DND-41 (cell line): ENCODE measurements at regions not wholly inside any gene's neighbourhood (a gene's known extent, or its start where the extent isn't known, plus 50 kb on each side); places are given as distances from the start of the nearest gene placed in this dataset.

Source experiments
- EZH2 ChIP-seq: IDR thresholded peaks from 3 replicates; pipeline ENCODE4 v1.6.1; 2012; ENCODE audit warnings: borderline replicate concordance, low read depth, mild to moderate bottlenecking, moderate library complexity, low read length, inconsistent platforms; ENCODE audit not compliant: severe bottlenecking
- TF ChIP-seq, protein P1 (sequence below): IDR thresholded peaks from 2 replicates; pipeline ENCODE4 v1.5.1; 2012; ENCODE audit warnings: borderline replicate concordance, low read length, moderate library complexity, mild to moderate bottlenecking; ENCODE audit not compliant: poor library complexity, severe bottlenecking; ENCODE audit errors: extremely low read depth

GRCh38 chr5:87608385-87608784 is 195.7 kb upstream of the CCNH start:
- TF ChIP-seq, protein P1, sequence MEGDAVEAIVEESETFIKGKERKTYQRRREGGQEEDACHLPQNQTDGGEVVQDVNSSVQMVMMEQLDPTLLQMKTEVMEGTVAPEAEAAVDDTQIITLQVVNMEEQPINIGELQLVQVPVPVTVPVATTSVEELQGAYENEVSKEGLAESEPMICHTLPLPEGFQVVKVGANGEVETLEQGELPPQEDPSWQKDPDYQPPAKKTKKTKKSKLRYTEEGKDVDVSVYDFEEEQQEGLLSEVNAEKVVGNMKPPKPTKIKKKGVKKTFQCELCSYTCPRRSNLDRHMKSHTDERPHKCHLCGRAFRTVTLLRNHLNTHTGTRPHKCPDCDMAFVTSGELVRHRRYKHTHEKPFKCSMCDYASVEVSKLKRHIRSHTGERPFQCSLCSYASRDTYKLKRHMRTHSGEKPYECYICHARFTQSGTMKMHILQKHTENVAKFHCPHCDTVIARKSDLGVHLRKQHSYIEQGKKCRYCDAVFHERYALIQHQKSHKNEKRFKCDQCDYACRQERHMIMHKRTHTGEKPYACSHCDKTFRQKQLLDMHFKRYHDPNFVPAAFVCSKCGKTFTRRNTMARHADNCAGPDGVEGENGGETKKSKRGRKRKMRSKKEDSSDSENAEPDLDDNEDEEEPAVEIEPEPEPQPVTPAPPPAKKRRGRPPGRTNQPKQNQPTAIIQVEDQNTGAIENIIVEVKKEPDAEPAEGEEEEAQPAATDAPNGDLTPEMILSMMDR, result no peak
- TF ChIP-seq EZH2, result no peak
